Caco-2 (cell line): ENCODE measurements at regions not wholly inside any gene's neighbourhood (a gene's known extent, or its start where the extent isn't known, plus 50 kb on each side); places are given as distances from the start of the nearest gene placed in this dataset.

Experiments used
- BruUV-seq: library from RNA; stranded (reverse); fragments of 400-500 nt; replicated peaks from 2 replicates; lab custom pipeline; 2021; lab: Mats Ljungman, UMichigan
- CTCF ChIA-PET: fragments of 300-600 bp; sonication (Branson Sonifier 250); formaldehyde crosslinking; loops from one replicate; lab custom pipeline; 2022; ENCODE audit warnings: antibody characterized with exemption; lab: Charles Lee
- POLR2A ChIA-PET: fragments of 300-600 bp; sonication (Branson Sonifier 250); formaldehyde crosslinking; loops from one replicate; lab custom pipeline; 2022; ENCODE audit warnings: antibody characterized with exemption; lab: Charles Lee
- DNase-seq, 2 experiments: peaks; one replicate each; pipeline versions ENCODE4 v3.0.0 to v3.0.0-alpha.2; 2020 to 2022
- H3K27me3 ChIP-seq: replicated peaks from 2 replicates; pipeline ENCODE4 v1.6.0; 2011; ENCODE audit warnings: low read length; ENCODE audit not compliant: control insufficient read depth, insufficient read depth
- H3K36me3 ChIP-seq: 2 replicates; pipeline ENCODE4 v1.5.1; 2011; ENCODE audit warnings: low read length; ENCODE audit not compliant: control insufficient read depth, insufficient read depth
- H3K4me1 ChIP-seq: fragments of 250-450 bp; sonication (Bioruptor Pico); 2 replicates; pipeline ENCODE4 v1.5.1; 2020; ENCODE audit warnings: mild to moderate bottlenecking
- H3K4me3 ChIP-seq: 2 replicates; pipeline ENCODE4 v1.5.1; 2011; ENCODE audit warnings: low read depth, mild to moderate bottlenecking, control low read depth, low read length
- H3K9me3 ChIP-seq: fragments of 250-450 bp; sonication (Bioruptor Pico); 2 replicates; pipeline ENCODE4 v1.5.1; 2020; ENCODE audit warnings: mild to moderate bottlenecking, moderate library complexity
- H3K27ac Mint-ChIP-seq: one replicate; pipeline ENCODE4 v1.8.0; 2022; ENCODE audit warnings: mixed read lengths; ENCODE audit not compliant: unreplicated experiment
- H3K27me3 Mint-ChIP-seq: one replicate; pipeline ENCODE4 v1.8.0; 2022; ENCODE audit warnings: mixed read lengths; ENCODE audit not compliant: insufficient read depth, unreplicated experiment
- H3K36me3 Mint-ChIP-seq: one replicate; pipeline ENCODE4 v1.8.0; 2022; ENCODE audit warnings: mild to moderate bottlenecking, mixed read lengths; ENCODE audit not compliant: insufficient read depth, unreplicated experiment
- H3K4me1 Mint-ChIP-seq: one replicate; pipeline ENCODE4 v1.8.0; 2022; ENCODE audit warnings: low read depth, mixed read lengths; ENCODE audit not compliant: unreplicated experiment
- H3K4me3 Mint-ChIP-seq: one replicate; pipeline ENCODE4 v1.8.0; 2022; ENCODE audit warnings: mild to moderate bottlenecking, moderate library complexity, mixed read lengths; ENCODE audit not compliant: unreplicated experiment
- H3K9me3 Mint-ChIP-seq: one replicate; pipeline ENCODE4 v1.8.0; 2022; ENCODE audit warnings: mixed read lengths; ENCODE audit not compliant: unreplicated experiment
- intact Hi-C: fragments of 100-400 bp; cut with micrococcal nuclease; formaldehyde crosslinking; loops from one replicate; pipeline ENCODE4 v1.10.0; 2022; ENCODE audit not compliant: unreplicated experiment
- TF ChIP-seq, protein P1 (sequence below), 2 experiments: fragments of 200-600 bp in 1 of 2; IDR thresholded peaks; 1 replicate in 1 of 2; 2 replicates in 1 of 2; pipeline versions ENCODE4 v1.5.1 to v1.8.0; 2011 to 2022; ENCODE audit warnings: antibody characterized with exemption in 1 of 2, control low read depth in 1 of 2, inconsistent platforms in 1 of 2, low read depth in 1 of 2, low read length in 1 of 2, mild to moderate bottlenecking in 1 of 2, moderate library complexity in 1 of 2; ENCODE audit not compliant: insufficient read depth in 1 of 2, severe bottlenecking in 1 of 2, unreplicated experiment in 1 of 2

DNA sequence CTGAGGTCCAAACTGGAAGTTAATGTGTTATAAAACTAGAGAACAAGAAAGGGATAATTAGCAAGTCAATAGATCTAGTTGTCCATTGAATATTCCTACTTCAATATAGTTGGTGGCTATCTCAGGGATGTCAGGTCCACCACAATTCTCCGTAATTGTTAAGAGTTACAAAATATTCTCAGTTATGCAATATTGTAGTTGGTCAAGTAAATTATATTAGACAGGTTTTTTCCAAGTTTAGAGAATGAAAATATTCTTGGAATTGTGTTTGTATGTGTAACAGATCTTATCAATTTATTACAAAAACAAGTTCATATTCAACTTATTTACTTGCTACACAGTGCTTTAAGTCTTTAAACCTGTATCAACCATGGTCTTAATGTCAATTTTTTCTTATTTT, 547.4 kb downstream of the SPRY1 start:
- CTCF ChIA-PET, result no interaction called here
- BruUV-seq, result no TSS peak

DNA sequence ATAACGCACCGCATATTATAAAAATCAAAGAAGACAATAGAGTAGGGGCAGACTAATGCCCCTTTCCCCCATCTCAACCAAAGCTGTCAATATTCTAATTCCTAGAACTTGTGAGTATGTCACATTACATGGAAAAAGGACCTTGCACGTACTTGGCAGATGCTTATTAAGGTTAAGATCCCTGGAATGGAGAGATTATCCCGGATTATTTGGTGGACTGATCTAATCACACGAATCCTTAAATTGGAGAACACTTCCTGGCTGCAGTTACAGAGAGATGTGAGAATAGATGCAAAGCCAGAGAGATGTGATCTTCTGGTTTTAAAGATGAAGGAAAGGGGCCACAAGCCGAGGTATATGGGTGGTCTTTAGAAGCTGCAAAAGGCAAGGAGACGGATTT, 548.7 kb downstream of the SPRY1 start:
- no peaks in the 10 kb centered on the region for H3K9me3 Mint-ChIP-seq
- Histone ChIP-seq H3K27me3 (no peaks in the 10 kb centered on the region), H3K4me1 (no peaks in the 10 kb centered on the region), H3K9me3 (no peaks in the 10 kb centered on the region), H3K4me3 (no peak overlapping the region), H3K36me3 (no peaks in the 10 kb centered on the region)
- no peak overlapping the region for H3K27ac Mint-ChIP-seq
- no TSS peak for BruUV-seq
- H3K4me3 Mint-ChIP-seq, result no peak overlapping the region
- H3K36me3 Mint-ChIP-seq, result no peaks in the 10 kb centered on the region
- no peaks in the 10 kb centered on the region for H3K4me1 Mint-ChIP-seq
- intact Hi-C loops, result no loop called here
- ChIA-PET POLR2A (interaction anchor here (0.6 kb wide), 1 partner anchor 178 kb away, joined by 3 read pairs; no protein-coding TSS in a partner anchor), CTCF (no interaction called here)
- H3K27me3 Mint-ChIP-seq, result peaks cover 8% of the 10 kb centered on the region
- TF ChIP-seq, protein P1, sequence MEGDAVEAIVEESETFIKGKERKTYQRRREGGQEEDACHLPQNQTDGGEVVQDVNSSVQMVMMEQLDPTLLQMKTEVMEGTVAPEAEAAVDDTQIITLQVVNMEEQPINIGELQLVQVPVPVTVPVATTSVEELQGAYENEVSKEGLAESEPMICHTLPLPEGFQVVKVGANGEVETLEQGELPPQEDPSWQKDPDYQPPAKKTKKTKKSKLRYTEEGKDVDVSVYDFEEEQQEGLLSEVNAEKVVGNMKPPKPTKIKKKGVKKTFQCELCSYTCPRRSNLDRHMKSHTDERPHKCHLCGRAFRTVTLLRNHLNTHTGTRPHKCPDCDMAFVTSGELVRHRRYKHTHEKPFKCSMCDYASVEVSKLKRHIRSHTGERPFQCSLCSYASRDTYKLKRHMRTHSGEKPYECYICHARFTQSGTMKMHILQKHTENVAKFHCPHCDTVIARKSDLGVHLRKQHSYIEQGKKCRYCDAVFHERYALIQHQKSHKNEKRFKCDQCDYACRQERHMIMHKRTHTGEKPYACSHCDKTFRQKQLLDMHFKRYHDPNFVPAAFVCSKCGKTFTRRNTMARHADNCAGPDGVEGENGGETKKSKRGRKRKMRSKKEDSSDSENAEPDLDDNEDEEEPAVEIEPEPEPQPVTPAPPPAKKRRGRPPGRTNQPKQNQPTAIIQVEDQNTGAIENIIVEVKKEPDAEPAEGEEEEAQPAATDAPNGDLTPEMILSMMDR (IDR thresholded peaks at IDR 0.05; ENCODE audit: insufficient read depth in 1 of 2, low read depth in 1 of 2, low read length in 1 of 2, severe bottlenecking in 1 of 2, unreplicated experiment in 1 of 2), result no peak
- no peak for DNase-seq

More for the DNA sequence above, 547.4 kb downstream of the SPRY1 start:
- Histone ChIP-seq H3K36me3 (no peaks in the 10 kb centered on the region), H3K9me3 (no peaks in the 10 kb centered on the region), H3K4me3 (no peak overlapping the region), H3K4me1 (no peaks in the 10 kb centered on the region), H3K27me3 (no peaks in the 10 kb centered on the region)
- no peaks in the 10 kb centered on the region for H3K9me3 Mint-ChIP-seq
- no peaks in the 10 kb centered on the region for H3K36me3 Mint-ChIP-seq
- H3K27ac Mint-ChIP-seq, result no peak overlapping the region
- TF ChIP-seq, protein P1 (IDR thresholded peaks at IDR 0.05; ENCODE audit: insufficient read depth in 1 of 2, low read depth in 1 of 2, low read length in 1 of 2, severe bottlenecking in 1 of 2, unreplicated experiment in 1 of 2), result no peak
- intact Hi-C loops, result no loop called here
- DNase-seq, result no peak
- peaks cover 9% of the 10 kb centered on the region for H3K27me3 Mint-ChIP-seq
- POLR2A ChIA-PET, result no interaction called here
- no peaks in the 10 kb centered on the region for H3K4me1 Mint-ChIP-seq
- H3K4me3 Mint-ChIP-seq, result no peak overlapping the region

DNA sequence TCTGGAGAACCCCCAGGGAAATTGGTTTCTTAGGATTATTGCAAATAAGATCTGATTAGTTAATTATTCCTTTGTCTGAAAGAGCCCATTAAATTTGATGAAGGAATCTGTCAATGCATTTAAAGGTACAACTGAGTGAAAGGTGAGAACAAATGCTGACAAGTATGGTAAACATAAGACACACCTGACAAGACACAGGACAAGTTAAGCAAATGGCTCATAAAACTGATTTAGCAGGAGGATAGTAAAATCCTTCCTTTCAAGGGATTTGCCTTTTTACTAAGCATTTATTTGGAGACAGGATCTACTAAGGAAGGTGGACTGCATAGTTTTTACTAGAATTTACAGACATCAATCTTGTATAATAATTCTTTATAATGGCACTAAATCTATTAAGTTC, 553.9 kb downstream of the SPRY1 start:
- Mint-ChIP-seq H3K27me3 (peaks cover 8% of the 10 kb centered on the region), H3K4me3 (no peak overlapping the region), H3K36me3 (no peaks in the 10 kb centered on the region), H3K27ac (no peak overlapping the region), H3K4me1 (no peaks in the 10 kb centered on the region), H3K9me3 (no peaks in the 10 kb centered on the region)
- ChIA-PET CTCF (no interaction called here), POLR2A (no interaction called here)
- no TSS peak for BruUV-seq
- Histone ChIP-seq H3K27me3 (no peaks in the 10 kb centered on the region), H3K9me3 (no peaks in the 10 kb centered on the region), H3K36me3 (no peaks in the 10 kb centered on the region), H3K4me3 (no peak overlapping the region), H3K4me1 (no peaks in the 10 kb centered on the region; the same call in 1 of the 2 replicates)
- no peak for DNase-seq
- intact Hi-C loops, result no loop called here
- TF ChIP-seq, protein P1 (IDR thresholded peaks at IDR 0.05; ENCODE audit: insufficient read depth in 1 of 2, low read depth in 1 of 2, low read length in 1 of 2, severe bottlenecking in 1 of 2, unreplicated experiment in 1 of 2), result no peak
